DMS153 treated with DMSO at 0.1 percent for 48 hours (cell line): ENCODE measurements at regions not wholly inside any gene's neighbourhood (a gene's known extent, or its start where the extent isn't known, plus 50 kb on each side); places are given as distances from the start of the nearest gene placed in this dataset.

Experiments
- DNase-seq: peaks from one replicate; lab custom pipeline; 2025; ENCODE audit not compliant: unreplicated experiment; lab: John Stamatoyannopoulos, UW

DNA sequence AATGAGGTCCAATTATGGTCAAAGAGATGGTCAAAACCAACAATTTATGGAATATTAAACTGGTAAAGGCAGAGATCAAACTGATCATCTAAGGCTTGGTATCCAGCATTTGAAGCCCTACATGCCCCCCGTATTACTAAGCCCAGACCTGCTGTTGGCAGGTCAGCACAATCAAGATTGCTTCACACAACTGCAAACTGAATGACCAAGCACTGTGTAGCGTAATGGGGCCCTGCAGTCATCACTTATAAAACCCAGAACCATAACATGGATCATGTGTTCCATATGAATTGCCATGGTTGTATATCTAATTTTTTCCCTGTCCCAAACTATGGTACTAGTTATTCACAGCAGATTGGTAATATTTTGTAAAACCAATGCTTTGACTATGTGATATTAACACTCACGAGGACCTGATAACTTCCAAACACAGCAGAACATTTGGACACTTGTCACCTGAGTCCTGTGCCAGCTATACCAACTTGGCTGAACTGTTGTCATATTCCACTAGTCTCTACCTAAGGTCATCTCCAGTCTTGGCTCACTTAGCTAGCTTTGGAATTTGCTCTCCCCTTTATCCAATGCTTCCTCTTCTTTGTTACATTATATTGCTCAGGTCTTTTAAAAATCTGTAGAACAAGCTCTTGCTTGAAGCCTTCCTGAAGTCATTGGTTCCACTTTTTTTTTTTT is 81.7 kb upstream of the HMHB1 start:
- DNase-seq = no peak

DNA sequence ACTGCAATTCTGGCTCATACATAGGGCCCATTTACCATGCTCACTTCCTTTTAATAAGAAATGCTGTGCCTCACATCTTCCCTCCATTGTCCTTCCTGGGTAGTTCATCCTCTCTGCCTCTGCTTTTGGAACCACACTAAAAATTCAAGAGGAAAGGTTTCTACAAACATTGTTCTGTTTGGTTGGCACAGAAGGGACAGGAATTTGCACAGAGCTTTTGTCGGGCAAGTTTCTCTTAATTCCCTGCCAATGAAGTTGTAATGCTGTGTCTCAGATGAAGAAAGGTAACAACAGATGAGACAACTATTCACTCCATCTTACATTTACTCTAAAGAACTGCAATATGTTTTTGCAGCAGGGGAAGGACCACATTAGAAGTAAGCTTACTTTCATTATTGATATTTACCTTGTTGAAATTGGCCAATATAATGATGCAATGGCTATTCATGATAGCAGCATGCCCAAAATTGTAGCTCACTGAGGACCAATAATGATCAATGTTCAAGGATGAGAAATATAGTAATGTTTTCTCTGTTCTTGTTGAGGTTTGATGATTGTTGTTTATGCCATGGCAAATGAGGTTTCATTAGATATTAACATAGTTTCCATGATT is 82.5 kb upstream of the HMHB1 start:
- no peak for DNase-seq

DNA sequence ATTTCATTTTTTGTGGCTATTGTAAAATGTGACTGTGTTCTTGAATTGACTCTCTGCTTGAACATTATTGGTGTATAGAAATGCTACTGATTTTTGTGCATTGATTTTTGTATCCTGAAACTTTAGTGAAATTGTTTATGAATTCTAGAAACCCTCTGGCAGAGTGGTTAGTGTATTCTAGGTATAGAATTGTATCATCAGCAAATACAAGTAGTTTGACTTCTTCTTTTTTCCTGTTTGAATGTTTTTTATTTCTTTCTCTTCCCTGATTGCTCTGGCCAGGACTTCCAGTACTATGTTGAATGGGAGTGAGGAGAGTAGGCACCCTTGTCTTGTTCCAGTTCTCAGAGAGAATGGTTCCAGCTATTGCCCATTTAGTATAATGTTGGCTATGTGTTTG is 88.8 kb upstream of the HMHB1 start:
- no peak for DNase-seq

DNA sequence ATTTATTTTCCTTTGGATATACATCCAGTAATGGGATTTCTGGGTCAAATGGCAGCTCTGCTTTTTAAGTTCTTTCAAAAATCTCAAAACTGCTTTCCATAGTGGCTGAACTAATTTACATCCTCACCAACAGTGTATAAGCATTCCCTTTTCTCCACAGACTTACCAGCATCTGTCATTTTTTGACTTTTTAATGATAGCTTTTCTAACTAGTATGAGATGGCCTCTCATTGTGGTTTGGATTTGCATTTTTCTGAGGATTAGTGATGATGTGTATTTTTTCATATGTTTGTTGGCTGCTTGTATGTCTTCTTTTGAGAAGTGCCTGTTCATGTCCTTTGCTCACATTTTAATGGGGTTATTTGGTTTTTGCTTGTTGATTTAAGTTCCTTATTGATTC is 90.0 kb upstream of the HMHB1 start:
- no peak for DNase-seq

DNA sequence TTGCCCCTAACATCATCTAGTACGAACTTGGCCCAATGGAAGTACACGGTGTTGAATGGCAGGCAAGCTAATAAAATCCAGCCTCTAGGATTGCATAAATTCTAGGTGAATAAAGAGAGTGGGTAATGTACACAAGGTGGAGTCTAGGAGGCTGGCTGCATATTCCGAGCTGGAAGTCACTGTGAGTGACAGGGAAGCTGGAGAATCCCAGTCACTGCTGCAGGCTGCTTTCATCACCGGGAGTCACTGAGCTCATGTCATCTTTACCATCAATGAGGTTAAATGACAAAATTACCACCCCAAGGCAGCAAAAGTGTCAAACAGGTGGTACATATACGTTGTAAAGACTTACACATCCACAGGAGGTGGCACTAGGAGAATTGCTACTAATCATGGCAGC is 91.3 kb upstream of the HMHB1 start:
- DNase-seq = no peak

- no peak for DNase-seq
Observed at GRCh38 chr5:143717400-143717799, 94.6 kb upstream of the HMHB1 start.

DNA sequence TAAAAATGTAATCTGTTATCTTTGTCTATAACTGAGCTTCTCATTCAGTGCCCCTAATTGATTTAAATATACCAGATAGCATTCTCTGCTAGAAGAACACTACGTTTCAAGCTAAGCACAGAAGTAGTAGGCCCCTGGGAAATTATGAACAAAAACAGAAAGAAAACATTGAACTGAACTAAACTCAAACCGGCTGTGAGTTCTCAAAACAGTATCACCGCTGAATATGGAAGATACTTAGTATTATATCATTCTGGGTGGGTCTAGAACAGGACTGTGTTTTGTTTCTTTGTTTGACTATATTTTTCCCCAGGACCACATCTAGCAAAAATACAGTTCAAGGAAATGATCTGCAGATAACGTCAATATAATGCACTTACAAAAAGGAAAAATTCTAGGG is 95.1 kb upstream of the HMHB1 start:
- no peak for DNase-seq

GRCh38 chr5:143715616-143716015 is 96.3 kb upstream of the HMHB1 start:
- no peak for DNase-seq

- no peak for DNase-seq
Observed at GRCh38 chr5:143714629-143715028, 97.3 kb upstream of the HMHB1 start.

DNA sequence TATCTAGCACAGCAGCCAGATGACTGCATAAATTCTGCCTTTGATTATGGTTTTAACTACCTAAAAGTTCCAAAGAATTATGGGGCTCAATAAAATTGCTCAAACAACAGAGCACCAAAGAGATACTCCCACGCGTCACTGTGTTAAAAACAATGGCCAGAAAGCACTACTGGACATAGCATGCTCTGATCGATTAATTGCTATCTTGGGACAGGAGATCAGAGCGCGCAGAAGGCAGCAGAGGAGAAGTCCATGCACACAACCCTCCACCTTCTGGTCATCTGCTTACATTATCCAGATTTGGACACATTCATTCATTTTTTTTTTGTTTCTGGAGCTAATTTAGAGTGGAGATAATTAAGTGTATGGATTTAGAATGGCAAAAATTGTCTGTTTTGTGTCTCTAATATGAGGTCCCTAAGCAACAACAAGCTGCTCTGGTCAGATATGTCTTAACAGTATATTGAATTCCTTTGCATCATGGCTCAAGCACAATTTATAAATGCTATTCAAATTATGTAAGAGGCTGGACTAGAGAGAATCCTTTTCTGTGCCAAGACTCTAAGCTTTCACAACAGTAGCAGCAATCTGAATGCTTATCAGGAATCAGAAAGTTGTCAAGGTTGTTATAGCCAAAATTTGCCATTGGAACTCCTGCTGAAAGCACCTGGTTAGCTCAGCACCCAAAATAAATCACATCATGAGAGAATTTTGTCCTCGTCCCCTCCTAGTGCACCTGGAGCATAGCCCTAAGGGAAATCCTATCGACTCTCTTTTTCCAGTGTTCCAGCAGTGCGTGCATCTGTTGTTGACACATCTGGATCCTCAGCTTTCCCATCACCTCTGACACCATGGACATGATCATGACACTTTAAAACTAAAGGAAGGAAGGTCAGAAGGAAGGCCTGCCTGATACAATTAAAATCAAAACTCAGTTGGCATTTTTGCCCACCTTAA is 98.6 kb upstream of the HMHB1 start:
- DNase-seq = no peak

DNA sequence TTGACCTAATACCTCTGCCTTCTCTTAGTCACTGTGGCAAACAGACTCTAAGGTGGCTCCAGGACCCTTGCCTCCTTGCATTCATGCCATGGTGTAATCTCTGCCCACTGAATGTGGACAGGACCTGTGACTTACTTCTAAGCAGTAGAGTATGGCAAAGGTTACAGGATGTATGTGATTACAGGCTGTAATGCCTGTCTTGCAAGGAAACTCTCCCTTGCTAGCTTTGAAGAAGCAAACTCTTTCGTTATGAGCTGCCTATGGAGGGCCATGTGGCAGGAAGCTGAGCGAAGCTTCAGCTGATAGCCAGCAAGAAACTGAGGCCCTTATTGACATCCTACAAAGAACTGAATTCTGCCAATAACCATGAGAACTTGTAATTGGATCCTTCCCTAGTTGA is 103.3 kb upstream of the HMHB1 start:
- no peak for DNase-seq

- DNase-seq = no peak
Observed at GRCh38 chr5:143707806-143708205, 104.2 kb upstream of the HMHB1 start.

GRCh38 chr5:143705381-143705780 is 106.6 kb upstream of the HMHB1 start:
- DNase-seq = no peak

DNA sequence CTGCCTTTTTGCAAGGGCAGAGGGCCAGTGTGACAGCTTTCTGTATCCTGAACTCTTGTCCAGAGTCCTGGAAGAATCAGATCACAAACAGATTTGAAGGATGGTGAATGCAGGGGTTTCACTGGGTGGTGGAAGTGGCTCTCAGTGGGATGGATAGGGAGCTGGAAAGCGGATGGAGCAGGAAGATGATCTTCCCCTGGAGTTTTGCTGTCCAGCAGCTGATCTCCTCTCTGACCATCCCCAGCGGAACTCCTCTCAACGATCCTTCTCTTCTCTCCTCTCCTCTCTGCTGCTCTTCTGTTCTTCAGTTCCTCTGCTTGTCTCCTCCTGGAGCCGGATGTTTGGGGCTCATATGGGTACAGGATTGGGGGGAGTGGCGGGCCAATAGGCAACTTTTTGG is 108.3 kb upstream of the HMHB1 start:
- DNase-seq = no peak

GRCh38 chr5:143701493-143701892 is 110.5 kb upstream of the HMHB1 start:
- no peak for DNase-seq

DNA sequence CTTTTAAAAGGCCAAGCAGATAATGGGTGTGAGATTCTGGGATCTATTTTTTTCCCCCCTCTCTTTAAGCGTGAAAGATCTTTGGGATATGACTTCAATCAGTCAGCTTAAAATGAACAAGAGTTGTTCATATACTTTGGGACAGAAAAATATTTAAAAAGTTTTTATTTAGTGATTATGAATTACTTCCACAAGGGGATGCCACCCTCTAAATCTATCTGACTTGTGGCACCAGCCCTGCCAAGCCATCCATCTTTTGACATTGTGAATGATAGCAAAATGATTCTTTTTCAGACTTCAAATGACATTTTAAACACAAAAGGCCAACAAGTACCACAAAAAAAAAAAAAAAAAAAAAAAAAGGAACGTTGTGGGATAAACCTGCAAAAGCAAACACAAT is 111.0 kb upstream of the HMHB1 start:
- DNase-seq = no peak

- DNase-seq = no peak
Observed at GRCh38 chr5:143699121-143699520, 112.8 kb upstream of the HMHB1 start.

DNA sequence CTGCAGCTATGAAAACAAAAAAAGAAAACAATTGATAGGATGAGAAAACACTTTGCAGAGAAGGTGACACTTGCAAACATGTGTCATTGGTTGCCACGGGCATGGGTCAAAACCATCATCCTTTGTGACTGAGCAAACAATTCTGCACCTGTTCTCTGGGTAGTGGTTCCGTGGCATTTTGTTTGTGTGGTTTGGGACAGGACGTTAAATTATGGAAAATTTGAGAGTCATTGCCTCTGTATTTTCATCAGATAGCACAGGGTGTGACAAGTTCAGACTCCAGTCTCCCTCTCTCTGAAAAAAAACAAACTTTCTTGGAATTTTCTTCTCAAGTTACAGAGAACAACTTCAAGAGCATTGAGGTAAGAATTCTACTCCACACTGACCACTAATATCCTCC is 113.4 kb upstream of the HMHB1 start:
- DNase-seq = no peak

- DNase-seq = no peak
Observed at GRCh38 chr5:143696921-143697320, 115.0 kb upstream of the HMHB1 start.

- no peak for DNase-seq
Observed at GRCh38 chr5:143695941-143696340, 116.0 kb upstream of the HMHB1 start.

- no peak for DNase-seq
Observed at GRCh38 chr5:143695244-143695864, 116.6 kb upstream of the HMHB1 start.

DNA sequence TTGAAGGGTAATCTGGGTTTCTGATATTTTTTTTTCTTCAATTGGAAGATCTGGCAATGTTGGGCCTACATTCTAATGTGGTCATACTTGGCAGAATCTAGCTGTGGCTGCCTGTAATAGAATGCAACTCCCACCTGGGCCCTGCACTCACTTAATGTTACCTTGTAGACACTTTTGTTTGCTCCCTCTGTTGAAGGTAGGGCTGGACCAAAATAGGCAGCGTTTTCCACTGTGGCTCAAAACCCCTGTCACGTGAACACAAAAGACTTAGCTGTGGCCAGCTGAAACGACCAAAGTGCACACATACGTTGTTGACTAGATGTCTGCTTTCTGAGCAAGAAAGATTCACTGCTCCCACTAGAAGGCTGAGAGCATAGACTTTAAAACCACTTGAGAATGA is 117.6 kb upstream of the HMHB1 start:
- no peak for DNase-seq
